ENCODE measurements at regions not wholly inside any gene's neighbourhood (a gene's known extent, or its start where the extent isn't known, plus 50 kb on each side); places are given as distances from the start of the nearest gene placed in this dataset.

DNA sequence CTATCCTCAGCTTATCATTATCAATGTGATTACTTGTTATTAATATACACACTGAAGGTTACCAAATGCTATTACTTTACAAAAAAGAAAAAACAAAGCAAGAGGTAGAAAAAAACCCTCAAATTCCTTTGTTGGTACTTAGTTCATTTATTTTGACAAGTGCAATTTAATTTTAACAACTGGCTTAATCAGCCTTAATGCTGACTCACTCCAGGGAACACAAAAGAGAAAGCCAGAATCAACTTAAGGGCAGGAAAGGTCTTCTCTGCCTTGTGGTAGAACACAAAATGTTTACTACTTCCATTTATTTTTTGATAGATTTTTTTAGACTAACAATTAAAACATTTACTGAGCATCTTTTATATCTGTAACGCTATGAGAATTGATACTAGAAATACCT is 417.1 kb downstream of the PCDH17 start:
- DNase-seq (ENCODE audit: low read depth in 2 of 2), result no peak

GRCh38 chr13:58051396-58051795 is 419.9 kb downstream of the PCDH17 start:
- no peak for DNase-seq (ENCODE audit: low read depth in 2 of 2)

DNA sequence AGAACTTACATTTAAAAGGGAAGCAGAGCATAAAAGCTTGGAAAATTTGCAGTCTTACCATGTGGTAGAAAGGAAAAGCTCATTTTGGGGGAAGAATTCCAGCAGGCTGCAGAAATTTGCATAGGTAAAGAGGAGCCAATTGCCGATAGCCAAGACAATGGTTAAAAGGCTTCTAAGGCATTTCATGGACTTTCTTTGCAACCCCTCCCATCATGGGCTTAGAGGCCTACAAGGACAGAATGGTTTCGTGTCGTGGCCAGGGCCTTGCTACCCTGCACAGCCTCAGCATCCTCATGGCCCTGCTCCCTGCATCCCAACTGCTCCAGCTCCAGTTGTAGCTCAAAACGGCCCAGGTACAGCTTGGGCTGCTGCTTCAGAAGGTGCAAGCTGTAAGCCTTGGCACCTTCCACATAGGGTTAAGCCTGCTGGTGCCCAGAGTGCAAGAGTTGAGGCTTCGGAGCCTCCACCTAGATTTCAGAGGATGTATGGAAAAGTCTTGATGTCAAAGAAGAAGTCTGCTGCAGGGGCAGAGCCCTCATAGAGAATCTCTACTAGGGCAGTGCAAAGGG is 420.3 kb downstream of the PCDH17 start:
- DNase-seq (ENCODE audit: low read depth in 2 of 2), result no peak

DNA sequence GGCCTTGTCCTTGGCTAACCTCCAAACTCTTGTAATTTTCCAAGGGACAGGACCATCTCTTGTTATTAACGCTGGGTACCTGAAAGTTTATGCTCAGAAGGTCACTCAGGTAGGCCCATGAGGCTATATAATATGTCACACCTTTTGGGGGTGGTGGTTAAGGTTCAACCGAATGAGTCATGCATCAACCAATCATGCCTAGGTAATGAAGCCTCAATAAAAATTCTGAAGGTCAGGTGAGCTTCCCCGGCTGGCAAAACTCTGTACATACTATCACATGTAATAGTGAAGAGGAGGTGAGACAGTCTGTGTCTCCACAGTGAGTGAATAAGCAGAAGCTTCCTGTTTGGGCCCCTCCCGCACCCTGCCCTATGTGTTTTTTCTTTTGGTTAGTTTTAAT is 424.9 kb downstream of the PCDH17 start:
- no peak for DNase-seq (ENCODE audit: low read depth in 2 of 2)

DNA sequence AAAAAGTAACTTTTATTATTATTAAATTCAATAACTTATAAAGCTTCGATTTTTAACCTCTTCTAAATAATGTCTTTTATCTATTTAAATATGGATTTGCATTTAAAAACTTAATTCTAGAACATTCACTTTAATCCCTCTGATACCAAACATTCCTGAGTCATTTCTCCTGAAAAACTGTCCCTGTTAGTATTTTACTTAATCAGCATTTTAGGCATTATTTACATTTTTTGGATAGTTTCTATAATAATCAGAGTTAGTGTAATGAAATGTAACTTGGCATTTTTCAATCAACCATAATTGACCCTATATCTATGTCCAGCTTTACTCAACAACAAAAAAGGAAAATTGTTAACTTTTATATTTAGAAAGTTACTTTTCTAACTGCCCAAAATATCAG is 428.1 kb downstream of the PCDH17 start:
- DNase-seq (ENCODE audit: low read depth in 2 of 2), result no peak

DNA sequence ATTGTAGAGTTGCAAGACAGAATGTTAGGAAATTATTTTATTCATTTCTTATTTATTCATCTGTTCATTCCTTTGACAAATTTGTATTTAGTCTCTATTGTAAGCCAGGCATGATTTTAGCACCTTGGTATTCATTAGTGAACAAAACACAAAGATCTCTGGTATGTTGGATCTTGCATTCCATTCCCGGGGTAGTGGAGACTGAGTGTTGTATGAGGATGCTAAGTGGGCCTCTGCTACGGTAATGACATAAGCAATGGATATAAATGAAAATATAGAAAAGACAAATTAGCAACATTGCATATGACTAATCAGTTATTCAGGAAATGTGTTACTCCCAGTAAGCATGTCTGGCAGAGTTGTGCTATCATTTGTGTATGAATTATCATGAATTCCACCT is 449.3 kb downstream of the PCDH17 start:
- no peak for DNase-seq (ENCODE audit: low read depth in 2 of 2)

GRCh38 chr13:58081301-58081820 is 449.8 kb downstream of the PCDH17 start:
- no peak for DNase-seq (ENCODE audit: low read depth in 2 of 2)

GRCh38 chr13:58083064-58083463 is 451.5 kb downstream of the PCDH17 start:
- no peak for DNase-seq (ENCODE audit: low read depth in 2 of 2)

DNA sequence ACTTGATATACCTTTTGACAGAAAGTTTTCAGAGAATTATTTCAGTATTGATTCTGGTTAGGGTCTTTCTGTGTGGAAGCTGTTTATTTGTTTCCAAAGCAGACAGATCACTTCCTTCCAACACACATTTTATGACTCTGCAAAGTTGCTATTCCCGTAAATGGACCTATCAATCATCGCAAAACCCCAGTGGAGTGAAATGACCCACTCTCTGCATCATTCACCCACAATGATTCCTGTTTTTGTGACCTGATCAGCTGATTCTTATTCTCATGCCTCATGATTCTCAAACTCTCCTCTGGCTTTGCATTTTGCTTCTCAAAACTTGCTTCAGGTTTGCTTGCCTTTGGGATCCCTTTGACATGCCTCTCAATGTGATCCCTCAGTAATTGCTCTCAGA is 453.7 kb downstream of the PCDH17 start:
- DNase-seq (ENCODE audit: low read depth in 2 of 2), result no peak

DNA sequence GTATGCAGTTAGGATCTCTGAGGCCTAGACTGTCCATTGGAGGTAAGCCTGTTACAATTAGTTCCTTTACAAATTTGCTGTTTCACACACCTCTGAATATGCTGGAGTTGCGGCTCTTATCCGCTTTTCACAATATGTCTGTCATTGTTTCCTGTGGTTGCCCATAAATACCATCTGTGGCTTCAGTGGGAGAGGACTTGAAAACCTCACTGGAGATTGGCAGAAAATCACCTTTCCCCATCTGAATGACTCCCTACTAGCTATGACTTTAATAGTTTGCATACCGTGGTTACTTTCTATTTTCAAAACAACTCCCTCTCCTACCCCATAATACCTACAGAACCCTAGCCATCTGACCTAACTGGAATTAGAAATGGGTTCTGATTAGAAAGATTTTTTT is 454.3 kb downstream of the PCDH17 start:
- DNase-seq (ENCODE audit: low read depth in 2 of 2), result no peak

DNA sequence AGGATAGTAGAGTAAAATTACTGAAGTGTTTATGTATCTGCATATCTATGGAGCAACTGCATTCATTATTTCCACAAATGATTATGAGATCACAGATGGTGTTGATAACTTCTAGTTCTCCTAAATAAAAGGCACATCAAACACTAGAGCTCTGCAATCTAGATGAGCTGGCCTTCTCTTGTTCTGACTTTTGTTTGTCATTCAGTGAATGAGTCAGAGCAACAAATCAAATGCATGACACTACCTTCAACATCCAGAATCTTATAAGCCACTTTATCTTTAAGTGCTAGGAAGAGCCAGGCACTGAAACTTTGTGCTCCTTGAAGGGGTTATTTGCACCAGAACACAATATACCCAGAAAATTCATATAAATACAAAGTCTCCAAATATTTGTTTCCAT is 456.0 kb downstream of the PCDH17 start:
- DNase-seq (ENCODE audit: low read depth in 2 of 2), result no peak

- DNase-seq (ENCODE audit: low read depth in 2 of 2), result no peak
These were observed 461.9 kb downstream of the PCDH17 start for GRCh38 chr13:58093394-58093793.

GRCh38 chr13:58097831-58098230 is 466.3 kb downstream of the PCDH17 start:
- no peak for DNase-seq (ENCODE audit: low read depth in 2 of 2)

DNA sequence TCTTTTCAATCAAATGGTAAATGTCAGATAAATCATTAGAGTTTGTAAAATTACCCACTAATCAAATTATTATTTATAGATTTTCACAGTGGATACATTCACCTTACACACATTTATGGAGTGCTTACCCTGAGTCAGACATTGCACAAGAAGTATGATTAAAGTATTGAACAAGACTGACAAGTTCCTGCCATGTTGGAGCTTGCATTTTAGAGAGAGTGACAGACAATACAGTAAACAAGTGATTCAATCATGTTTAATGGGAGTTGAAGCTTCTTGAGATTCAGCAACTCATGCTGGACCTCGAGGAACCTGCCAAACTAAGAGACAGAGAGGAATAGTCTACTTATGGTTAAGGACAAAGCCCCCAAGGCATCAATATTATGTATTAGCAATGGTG is 487.8 kb downstream of the PCDH17 start:
- no peak for DNase-seq (ENCODE audit: low read depth in 2 of 2)

GRCh38 chr13:58119804-58120203 is 488.3 kb downstream of the PCDH17 start:
- no peak for DNase-seq (ENCODE audit: low read depth in 2 of 2)

DNA sequence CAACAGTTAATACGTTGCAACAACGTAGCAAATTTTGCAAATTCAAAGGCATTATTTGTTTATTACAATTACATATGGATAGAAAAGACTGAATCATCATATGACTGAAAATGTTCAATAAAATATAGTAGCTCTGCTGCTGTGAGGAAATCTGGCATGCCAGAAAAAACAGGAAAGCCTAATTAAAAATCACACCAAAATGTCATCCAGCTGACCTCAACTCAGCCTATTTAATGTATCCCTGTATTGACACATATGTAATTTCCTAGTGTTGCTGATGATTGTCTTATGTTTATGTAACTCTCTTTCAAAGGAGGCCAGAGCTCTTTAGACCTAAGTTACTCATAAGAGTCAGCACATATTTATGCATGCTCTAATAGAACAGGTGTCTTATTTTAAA is 495.0 kb downstream of the PCDH17 start:
- no peak for DNase-seq (ENCODE audit: low read depth in 2 of 2)

- no peak for DNase-seq (ENCODE audit: low read depth in 2 of 2)
These were observed 502.5 kb downstream of the PCDH17 start for GRCh38 chr13:58134012-58134411.

DNA sequence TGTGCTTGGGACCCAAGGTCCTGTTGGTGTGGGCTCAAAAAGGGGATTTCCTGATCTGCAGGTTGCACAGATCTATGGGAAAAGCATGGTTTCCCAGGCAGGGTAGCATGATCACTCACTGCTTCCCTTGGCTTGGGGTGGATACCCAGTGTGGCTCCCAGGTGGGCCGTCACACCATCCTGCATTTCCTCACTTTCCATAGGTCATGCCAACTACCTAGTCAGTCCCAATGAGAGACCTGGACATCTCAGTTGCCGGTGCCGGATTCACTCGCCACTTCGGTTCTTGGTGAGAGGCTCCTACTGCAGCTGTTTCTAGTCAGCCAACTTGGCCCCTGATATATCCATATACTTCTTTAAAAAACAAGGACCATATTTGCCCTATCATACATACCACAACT is 503.0 kb downstream of the PCDH17 start:
- no peak for DNase-seq (ENCODE audit: low read depth in 2 of 2)

DNA sequence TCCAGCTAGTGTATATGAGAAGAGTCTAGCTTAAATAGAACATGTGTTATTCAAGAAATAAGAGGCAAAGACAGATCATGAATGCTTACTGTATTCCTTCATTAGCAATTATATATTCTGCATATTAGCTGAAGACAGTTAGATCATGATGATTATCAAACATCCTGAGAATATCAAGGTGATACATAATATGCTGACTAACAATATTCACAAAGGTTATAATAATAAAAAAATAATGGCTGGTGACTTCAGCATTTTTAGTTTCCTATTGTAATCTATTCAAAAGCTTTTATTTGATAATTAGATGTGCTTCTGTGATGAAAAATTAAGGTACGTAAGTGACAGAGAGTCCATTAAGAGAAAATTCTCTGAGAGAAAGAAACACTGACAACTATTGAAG is 511.4 kb downstream of the PCDH17 start:
- no peak for DNase-seq (ENCODE audit: low read depth in 2 of 2)

DNA sequence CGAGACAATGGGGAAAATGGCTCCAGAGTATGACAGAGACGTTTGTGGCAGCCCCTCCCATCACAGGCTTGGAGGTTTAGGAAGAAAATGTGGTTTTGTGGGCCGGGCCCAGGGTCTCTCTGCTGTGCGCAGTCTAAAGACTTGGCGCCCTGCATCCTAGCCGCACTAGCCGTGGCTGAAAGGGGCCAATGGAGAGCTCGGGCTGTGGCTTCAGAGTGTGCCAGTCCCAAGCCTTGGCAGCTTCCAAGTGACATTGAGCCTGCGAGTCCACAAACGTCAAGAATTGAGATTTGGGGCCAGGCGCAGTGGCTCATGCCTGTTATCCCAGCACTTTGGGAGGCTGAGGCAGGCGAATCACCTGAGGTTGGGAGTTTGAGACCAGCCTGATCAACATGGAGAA is 513.1 kb downstream of the PCDH17 start:
- no peak for DNase-seq (ENCODE audit: low read depth in 2 of 2)

DNA sequence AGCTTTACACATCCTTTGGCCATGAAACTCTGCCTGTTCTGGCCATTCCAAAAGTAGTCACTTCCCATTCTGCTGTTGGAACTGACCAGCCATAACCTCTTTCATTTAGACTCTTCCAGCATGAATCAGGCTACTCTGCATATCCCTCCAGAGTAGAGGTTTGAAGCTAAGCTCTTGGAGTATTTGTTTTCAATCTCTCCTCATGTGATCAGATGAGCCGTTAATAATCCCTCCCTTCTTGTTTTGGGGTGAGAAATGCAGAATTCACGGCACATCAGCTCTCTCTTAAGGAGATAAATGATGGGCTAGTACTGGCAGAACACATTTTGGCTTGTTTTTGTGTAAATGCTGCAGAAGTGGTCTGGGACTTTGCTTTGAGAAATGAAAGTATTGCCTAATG is 519.9 kb downstream of the PCDH17 start:
- DNase-seq (ENCODE audit: low read depth in 2 of 2), result no peak

DNA sequence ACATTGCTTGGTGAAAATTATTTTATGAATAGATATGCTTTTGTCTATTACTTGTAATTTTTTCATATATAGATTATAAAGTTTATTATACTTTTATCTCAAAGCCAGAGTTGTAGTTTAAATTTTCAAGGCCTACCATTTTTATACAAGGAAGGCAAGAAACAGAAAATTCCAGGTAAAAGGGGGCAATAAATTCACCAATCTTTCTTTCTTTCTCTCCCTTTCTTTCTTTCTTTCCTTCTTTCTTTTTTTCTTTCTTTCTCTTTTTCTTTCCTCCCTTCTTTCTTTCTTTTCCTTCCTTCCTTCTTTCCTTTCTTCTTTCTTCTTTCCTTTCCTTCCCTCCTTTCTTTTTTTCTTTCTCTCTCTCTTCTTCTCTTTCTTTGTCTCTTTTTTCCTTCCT is 529.4 kb downstream of the PCDH17 start:
- no peak for DNase-seq (ENCODE audit: low read depth in 2 of 2)

DNA sequence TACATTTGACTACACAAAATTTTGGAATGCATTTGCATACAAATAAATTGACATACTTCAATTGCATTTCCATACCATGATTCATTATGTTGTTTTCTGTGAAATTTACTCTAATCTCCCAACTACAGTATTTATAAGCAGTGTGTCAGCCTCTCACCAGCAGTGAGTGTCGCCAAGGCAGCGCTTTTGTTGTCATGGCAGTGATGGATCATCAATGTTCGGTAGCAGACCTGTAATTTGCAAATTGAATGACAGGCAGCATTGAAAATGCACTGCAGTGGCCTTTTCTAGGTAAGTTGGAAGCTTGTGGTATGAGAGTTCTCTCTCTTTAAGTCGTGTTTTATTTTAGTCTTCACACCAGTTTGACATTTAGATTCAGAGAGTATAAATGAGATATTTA is 534.1 kb downstream of the PCDH17 start:
- DNase-seq (ENCODE audit: low read depth in 2 of 2), result no peak

DNA sequence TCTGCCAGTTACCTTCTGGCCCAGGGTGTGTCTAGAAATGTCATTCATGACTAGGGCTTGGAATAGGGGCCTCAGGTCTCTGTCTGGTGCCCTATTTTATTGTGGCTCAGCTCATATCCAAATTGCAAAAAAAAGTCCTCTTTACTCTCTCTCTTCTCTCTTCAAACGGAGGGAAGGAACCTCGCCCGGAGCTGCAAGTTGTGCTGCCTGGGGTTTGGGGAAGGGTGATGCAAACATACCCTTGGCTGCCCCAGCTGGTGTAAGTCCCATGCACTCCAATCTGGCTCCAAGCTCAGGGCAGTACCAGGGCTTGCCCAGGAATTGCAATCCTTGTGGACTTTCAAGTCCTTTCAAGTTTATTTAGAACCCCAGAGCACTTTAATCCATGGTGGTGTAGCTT is 549.6 kb downstream of the PCDH17 start:
- DNase-seq (ENCODE audit: low read depth in 2 of 2), result no peak

Measured in stimulated activated CD4-positive, alpha-beta T cell treated with anti-CD3 and anti-CD28 coated beads, Interleukin-12 subunit alpha, Interleukin-12 subunit beta, amount 100 ng/mL, for 24 hours (primary cell).